IPS-20b (cell line): ENCODE measurements at regions not wholly inside any gene's neighbourhood (a gene's known extent, or its start where the extent isn't known, plus 50 kb on each side); places are given as distances from the start of the nearest gene placed in this dataset.

Source experiments
- H3K27ac ChIP-seq: one replicate; pipeline ENCODE4 v1.5.1; 2013; ENCODE audit warnings: low read length
- H3K27me3 ChIP-seq: 2 replicates; pipeline ENCODE4 v1.6.1; 2013; ENCODE audit warnings: mild to moderate bottlenecking, low read length, inconsistent platforms; ENCODE audit not compliant: insufficient read depth
- H3K36me3 ChIP-seq: 2 replicates; pipeline ENCODE4 v1.6.1; 2013; ENCODE audit warnings: low read depth, mild to moderate bottlenecking, inconsistent platforms, low read length, moderate library complexity; ENCODE audit not compliant: insufficient read depth
- H3K4me1 ChIP-seq: 2 replicates; pipeline ENCODE4 v1.6.1; 2013; ENCODE audit warnings: mild to moderate bottlenecking, control low read depth, inconsistent platforms, low read length, moderate library complexity; ENCODE audit not compliant: insufficient read depth
- H3K4me3 ChIP-seq: 2 replicates; pipeline ENCODE4 v1.5.1; 2013; ENCODE audit warnings: mild to moderate bottlenecking, low read length, inconsistent platforms
- H3K9ac ChIP-seq: 2 replicates; pipeline ENCODE4 v1.6.1; 2013; ENCODE audit warnings: low read depth, mild to moderate bottlenecking, inconsistent platforms, low read length, moderate library complexity
- H3K9me3 ChIP-seq: 2 replicates; pipeline ENCODE4 v1.6.1; 2013; ENCODE audit warnings: mild to moderate bottlenecking, low read depth, low read length, inconsistent platforms; ENCODE audit not compliant: insufficient read depth

- H3K4me3 ChIP-seq, result no peak overlapping the region
- H3K27ac ChIP-seq, result no peak overlapping the region
- H3K9me3 ChIP-seq, result no peaks in the 10 kb centered on the region
- H3K4me1 ChIP-seq, result no peaks in the 10 kb centered on the region; the same call in 1 of the 2 replicates
- no peaks in the 10 kb centered on the region for H3K27me3 ChIP-seq
- H3K36me3 ChIP-seq, result no peaks in the 10 kb centered on the region
- no peak overlapping the region for H3K9ac ChIP-seq
Measured at GRCh38 chr10:83983578-83984255, 155.6 kb upstream of the GHITM start.

- no peak overlapping the region for H3K27ac ChIP-seq
- no peaks in the 10 kb centered on the region for H3K27me3 ChIP-seq
- H3K4me3 ChIP-seq, result no peak overlapping the region
- H3K9me3 ChIP-seq, result no peaks in the 10 kb centered on the region
- H3K4me1 ChIP-seq, result no peaks in the 10 kb centered on the region; the same call in 1 of the 2 replicates
- no peaks in the 10 kb centered on the region for H3K36me3 ChIP-seq
- H3K9ac ChIP-seq, result no peak overlapping the region
Measured at GRCh38 chr10:83984256-83984640, 155.1 kb upstream of the GHITM start.

- Histone ChIP-seq H3K27ac (no peak overlapping the region), H3K9me3 (no peaks in the 10 kb centered on the region), H3K36me3 (no peaks in the 10 kb centered on the region), H3K9ac (no peak overlapping the region), H3K27me3 (no peaks in the 10 kb centered on the region), H3K4me3 (no peak overlapping the region), H3K4me1 (no peaks in the 10 kb centered on the region; the same call in 1 of the 2 replicates)
Measured at GRCh38 chr10:83986800-83987199, 152.5 kb upstream of the GHITM start.

- no peaks in the 10 kb centered on the region for H3K9me3 ChIP-seq
- H3K27me3 ChIP-seq, result no peaks in the 10 kb centered on the region
- no peak overlapping the region for H3K9ac ChIP-seq
- H3K4me1 ChIP-seq, result peaks cover 2% of the 10 kb centered on the region; the same call in 1 of the 2 replicates
- H3K4me3 ChIP-seq, result no peak overlapping the region
- H3K27ac ChIP-seq, result no peak overlapping the region
- H3K36me3 ChIP-seq, result no peaks in the 10 kb centered on the region
Measured at GRCh38 chr10:83987216-83987615, 152.1 kb upstream of the GHITM start.

GRCh38 chr10:83988435-83988834 lies 150.9 kb upstream of the GHITM start:
- no peak overlapping the region for H3K9ac ChIP-seq
- H3K4me3 ChIP-seq, result no peak overlapping the region
- no peaks in the 10 kb centered on the region for H3K36me3 ChIP-seq
- no peaks in the 10 kb centered on the region for H3K27me3 ChIP-seq
- no peaks in the 10 kb centered on the region for H3K9me3 ChIP-seq
- H3K4me1 ChIP-seq, result peaks cover 3% of the 10 kb centered on the region; the same call in 1 of the 2 replicates
- H3K27ac ChIP-seq, result no peak overlapping the region

GRCh38 chr10:83990126-83990525 lies 149.2 kb upstream of the GHITM start:
- no peaks in the 10 kb centered on the region for H3K9me3 ChIP-seq
- no peak overlapping the region for H3K27ac ChIP-seq
- H3K4me3 ChIP-seq, result no peak overlapping the region
- H3K27me3 ChIP-seq, result no peaks in the 10 kb centered on the region
- H3K4me1 ChIP-seq, result 0 out of 2 replicates have a peak, but pooled peaks cover 3% of the 10 kb centered on the region
- H3K36me3 ChIP-seq, result no peaks in the 10 kb centered on the region
- no peak overlapping the region for H3K9ac ChIP-seq

- H3K27me3 ChIP-seq, result no peaks in the 10 kb centered on the region
- H3K36me3 ChIP-seq, result no peaks in the 10 kb centered on the region
Measured at GRCh38 chr10:83991986-83992753, 147.1 kb upstream of the GHITM start.

GRCh38 chr10:83994325-83994724 lies 145.0 kb upstream of the GHITM start:
- H3K9ac ChIP-seq, result no peak overlapping the region
- H3K4me1 ChIP-seq, result 0 out of 2 replicates have a peak, but pooled peaks cover 3% of the 10 kb centered on the region
- no peaks in the 10 kb centered on the region for H3K36me3 ChIP-seq
- no peak overlapping the region for H3K4me3 ChIP-seq
- no peaks in the 10 kb centered on the region for H3K9me3 ChIP-seq
- H3K27me3 ChIP-seq, result no peaks in the 10 kb centered on the region
- no peak overlapping the region for H3K27ac ChIP-seq

More at GRCh38 chr10:83991986-83992753, 147.1 kb upstream of the GHITM start:
- Histone ChIP-seq H3K9ac (no peak overlapping the region), H3K9me3 (no peaks in the 10 kb centered on the region), H3K4me3 (no peak overlapping the region), H3K27ac (no peak overlapping the region), H3K4me1 (0 out of 2 replicates have a peak, but pooled peaks cover 3% of the 10 kb centered on the region)

- Histone ChIP-seq H3K36me3 (no peaks in the 10 kb centered on the region), H3K4me1 (0 out of 2 replicates have a peak, but pooled peaks cover 3% of the 10 kb centered on the region), H3K9ac (no peak overlapping the region), H3K9me3 (no peaks in the 10 kb centered on the region), H3K27ac (no peak overlapping the region), H3K27me3 (no peaks in the 10 kb centered on the region), H3K4me3 (no peak overlapping the region)
Measured at GRCh38 chr10:83995738-83996331, 143.5 kb upstream of the GHITM start.

GRCh38 chr10:84004221-84004620 lies 135.1 kb upstream of the GHITM start:
- Histone ChIP-seq H3K27ac (no peak overlapping the region), H3K36me3 (no peaks in the 10 kb centered on the region), H3K9ac (no peak overlapping the region), H3K27me3 (no peaks in the 10 kb centered on the region), H3K4me1 (no peaks in the 10 kb centered on the region), H3K4me3 (no peak overlapping the region), H3K9me3 (no peaks in the 10 kb centered on the region)

- no peak overlapping the region for H3K27ac ChIP-seq
- no peaks in the 10 kb centered on the region for H3K27me3 ChIP-seq
- no peaks in the 10 kb centered on the region for H3K9me3 ChIP-seq
- H3K9ac ChIP-seq, result no peak overlapping the region
- H3K4me1 ChIP-seq, result no peaks in the 10 kb centered on the region
- no peak overlapping the region for H3K4me3 ChIP-seq
- no peaks in the 10 kb centered on the region for H3K36me3 ChIP-seq
Measured at GRCh38 chr10:84005403-84005802, 133.9 kb upstream of the GHITM start.
